Gastroesophageal sphincter (tissue), 2 donors: ENCODE measurements at regions not wholly inside any gene's neighbourhood (a gene's known extent, or its start where the extent isn't known, plus 50 kb on each side); places are given as distances from the start of the nearest gene placed in this dataset.

Experiments used
- POLR2A ChIP-seq, 2 donors: fragments of 450-650 bp; IDR thresholded peaks; one replicate each; pipeline ENCODE4 v1.6.1; 2017; ENCODE audit warnings: antibody characterized with exemption in 2 of 2, mild to moderate bottlenecking in 2 of 2, moderate library complexity in 1 of 2
- POLR2AphosphoS5 ChIP-seq: sonication (generic); formaldehyde crosslinking; IDR thresholded peaks from one replicate; pipeline ENCODE4 v1.6.1; 2017; ENCODE audit warnings: antibody characterized with exemption

- TF ChIP-seq POLR2AphosphoS5 (no peak), POLR2A (IDR thresholded peaks at IDR 0.05) (no peak)
These were observed 333.9 kb upstream of the PIK3C3 start for GRCh38 chr18:41621177-41621576.
